Renal cortical epithelial cell (primary cell): ENCODE measurements at regions not wholly inside any gene's neighbourhood (a gene's known extent, or its start where the extent isn't known, plus 50 kb on each side); places are given as distances from the start of the nearest gene placed in this dataset.

Experiments used
- DNase-seq: peaks from one replicate; pipeline ENCODE4 v3.0.0-alpha.2; 2011; ENCODE audit warnings: low read depth

GRCh38 chr7:12783421-12784095, 96.1 kb downstream of the ARL4A start:
- no peak for DNase-seq

GRCh38 chr7:12785473-12785872, 98.0 kb downstream of the ARL4A start:
- no peak for DNase-seq

GRCh38 chr7:12786494-12786893, 99.1 kb downstream of the ARL4A start:
- no peak for DNase-seq

- DNase-seq: no peak
Observed at GRCh38 chr7:12788171-12788570, 100.7 kb downstream of the ARL4A start.

- no peak for DNase-seq
Observed at GRCh38 chr7:12788591-12788990, 101.2 kb downstream of the ARL4A start.

GRCh38 chr7:12794722-12795302, 107.4 kb downstream of the ARL4A start:
- no peak for DNase-seq

- no peak for DNase-seq
Observed at GRCh38 chr7:12796397-12797127, 109.1 kb downstream of the ARL4A start.

GRCh38 chr7:12800486-12800885, 113.1 kb downstream of the ARL4A start:
- no peak for DNase-seq

GRCh38 chr7:12801107-12801506, 113.7 kb downstream of the ARL4A start:
- no peak for DNase-seq

GRCh38 chr7:12802070-12802469, 114.6 kb downstream of the ARL4A start:
- peak; percentile 45 for DNase-seq

GRCh38 chr7:12803542-12803941, 116.1 kb downstream of the ARL4A start:
- no peak for DNase-seq

GRCh38 chr7:12805518-12805928, 118.1 kb downstream of the ARL4A start:
- DNase-seq: no peak

- DNase-seq: no peak
Observed at GRCh38 chr7:12805957-12806356, 118.5 kb downstream of the ARL4A start.

- DNase-seq: no peak
Observed at GRCh38 chr7:12809476-12809875, 122.0 kb downstream of the ARL4A start.

- no peak for DNase-seq
Observed at GRCh38 chr7:12812111-12812510, 124.7 kb downstream of the ARL4A start.

GRCh38 chr7:12814107-12814506, 126.7 kb downstream of the ARL4A start:
- no peak for DNase-seq

- DNase-seq: no peak
Observed at GRCh38 chr7:12814828-12815227, 127.4 kb downstream of the ARL4A start.

GRCh38 chr7:12815426-12815825, 128.0 kb downstream of the ARL4A start:
- DNase-seq: no peak

- DNase-seq: no peak
Observed at GRCh38 chr7:12815871-12816270, 128.4 kb downstream of the ARL4A start.

- no peak for DNase-seq
Observed at GRCh38 chr7:12820777-12821176, 133.3 kb downstream of the ARL4A start.

- DNase-seq: no peak
Observed at GRCh38 chr7:12821746-12822145, 134.3 kb downstream of the ARL4A start.

- no peak for DNase-seq
Observed at GRCh38 chr7:12826079-12826478, 138.6 kb downstream of the ARL4A start.

- DNase-seq: no peak
Observed at GRCh38 chr7:12827219-12827821, 139.9 kb downstream of the ARL4A start.
